GM21723 (cell line): ENCODE measurements at regions not wholly inside any gene's neighbourhood (a gene's known extent, or its start where the extent isn't known, plus 50 kb on each side); places are given as distances from the start of the nearest gene placed in this dataset.

Experiments used
- ATAC-seq: cut with Tn5 transposase; IDR thresholded peaks from one replicate; pipeline ENCODE4 v1.9.1; 2021; ENCODE audit warnings: mild to moderate bottlenecking, moderate library complexity; ENCODE audit not compliant: unreplicated experiment

GRCh38 chr16:52597772-52598483 lies 51.0 kb upstream of the TOX3 start:
- no peak for ATAC-seq

GRCh38 chr16:52597073-52597771 lies 50.3 kb upstream of the TOX3 start:
- ATAC-seq, result no peak
